Smooth muscle cell of the brain vasculature (primary cell): ENCODE measurements at regions not wholly inside any gene's neighbourhood (a gene's known extent, or its start where the extent isn't known, plus 50 kb on each side); places are given as distances from the start of the nearest gene placed in this dataset.
"Not testable (repeated sequence)": the region's sequence is repeated elsewhere in the genome, so short reads cannot be mapped to it uniquely, and the experiment has no call there.

ENCODE experiments used
- DNase-seq: peaks from one replicate; pipeline ENCODE4 v3.0.0-alpha.2; 2012; ENCODE audit warnings: low read depth, low spot score

DNA sequence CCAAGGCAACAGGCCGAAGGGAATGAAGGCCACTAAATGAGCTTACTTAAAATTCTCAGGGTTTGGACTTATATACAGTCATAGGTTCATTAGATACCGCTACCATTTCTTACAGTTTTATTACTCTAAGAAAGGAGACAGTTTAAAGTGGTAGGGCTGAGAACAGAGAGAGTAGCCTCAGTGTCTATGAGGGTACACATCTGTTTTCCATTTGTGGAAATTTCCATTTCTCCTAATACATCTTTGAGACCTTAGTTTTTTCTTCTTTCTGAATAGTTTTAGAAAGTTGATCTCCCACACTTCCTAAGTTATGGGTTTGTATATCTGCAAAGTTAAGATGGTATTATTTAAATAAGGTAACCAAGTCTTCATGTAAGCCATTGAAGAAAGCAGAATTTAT lies 1279.1 kb downstream of the NCAM2 start:
- no peak for DNase-seq

- no peak for DNase-seq
Measured at GRCh38 chr21:22278366-22278765, 1280.2 kb downstream of the NCAM2 start.

GRCh38 chr21:22280851-22281250 lies 1282.6 kb downstream of the NCAM2 start:
- DNase-seq: no peak

DNA sequence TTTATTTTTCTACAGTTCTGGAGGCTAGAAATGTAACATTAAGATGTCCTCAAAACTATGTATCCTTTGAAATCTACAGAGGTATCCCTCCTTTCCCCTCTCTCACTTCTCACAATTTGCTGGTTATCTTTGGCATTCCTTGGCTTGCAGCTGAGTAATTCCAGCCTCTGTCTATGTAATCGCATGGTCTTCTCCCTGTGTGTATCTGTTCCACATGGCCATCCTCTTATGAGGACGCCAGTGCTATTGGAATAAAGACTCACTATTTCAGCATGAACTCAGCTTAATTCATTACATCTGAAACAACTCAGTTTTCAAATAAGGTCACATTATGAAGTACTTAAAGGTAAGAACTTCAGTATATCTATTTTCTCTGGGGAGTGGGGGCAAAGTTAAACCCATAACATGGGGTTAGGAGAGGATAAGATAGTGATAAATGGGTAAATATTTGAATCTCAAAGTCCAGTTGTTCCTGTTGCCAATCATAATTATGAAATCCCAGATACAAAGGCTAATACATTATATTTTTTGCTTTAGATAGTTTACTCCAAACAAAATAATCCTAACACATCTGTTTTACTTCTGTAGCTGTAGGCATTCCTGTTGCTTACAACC lies 1290.8 kb downstream of the NCAM2 start:
- no peak for DNase-seq

- DNase-seq: no peak
Measured at GRCh38 chr21:22292144-22292543, 1293.9 kb downstream of the NCAM2 start.

DNA sequence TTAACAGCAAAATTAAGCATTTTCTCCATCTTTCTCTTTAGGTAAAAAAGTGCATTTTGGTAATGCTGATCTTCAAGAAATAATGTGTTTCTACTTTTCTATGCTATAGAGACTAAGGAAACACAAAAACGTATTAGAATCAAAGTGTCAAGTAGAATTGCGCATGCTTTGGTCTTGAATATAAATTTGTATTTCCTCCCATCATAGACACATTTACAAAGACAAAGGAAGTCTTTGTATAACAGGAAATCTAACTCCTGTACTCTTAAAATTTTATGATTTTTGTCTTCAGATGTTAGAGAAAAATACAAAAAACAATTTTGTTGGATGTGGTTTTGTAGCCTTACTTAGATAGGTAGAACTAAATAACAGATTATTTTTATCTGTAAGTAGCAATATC lies 1299.4 kb downstream of the NCAM2 start:
- no peak for DNase-seq

DNA sequence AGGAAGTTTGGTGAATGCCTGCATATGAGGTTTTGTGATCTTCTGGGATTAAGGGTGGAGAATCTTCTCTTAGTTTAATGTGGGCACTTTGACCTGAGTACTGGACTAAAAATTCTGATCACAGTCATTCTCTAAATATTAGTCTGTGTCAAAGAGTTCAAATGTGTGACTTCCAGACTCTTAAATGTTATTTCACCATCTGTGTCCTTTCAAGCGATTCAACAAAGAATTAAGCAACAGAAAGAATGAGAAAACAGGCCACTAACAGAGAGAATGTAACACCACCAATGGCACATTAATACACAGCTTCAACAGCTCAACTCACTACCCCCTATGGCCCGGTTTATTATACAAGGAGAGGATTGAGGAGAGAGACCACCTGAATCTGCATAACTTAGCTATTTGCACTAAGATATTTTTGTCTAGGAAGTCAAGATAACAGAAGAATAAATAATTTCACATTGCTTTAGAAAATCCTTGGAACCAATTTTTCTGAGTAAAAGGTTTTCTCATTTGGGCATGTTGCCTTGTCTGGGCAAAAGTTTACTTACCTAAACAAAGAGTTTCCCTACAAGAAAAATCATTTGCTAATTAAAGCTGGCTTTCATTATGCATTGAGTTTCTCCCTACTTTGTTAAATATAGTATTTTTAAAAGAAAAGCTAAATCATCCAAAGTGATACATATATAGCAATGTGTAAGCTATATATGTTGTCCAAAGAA lies 1313.7 kb downstream of the NCAM2 start:
- no peak for DNase-seq

- DNase-seq: no peak
Measured at GRCh38 chr21:22314963-22315362, 1316.8 kb downstream of the NCAM2 start.

- DNase-seq: no peak
Measured at GRCh38 chr21:22319435-22319834, 1321.2 kb downstream of the NCAM2 start.

GRCh38 chr21:22342889-22343288 lies 1344.7 kb downstream of the NCAM2 start:
- no peak for DNase-seq

DNA sequence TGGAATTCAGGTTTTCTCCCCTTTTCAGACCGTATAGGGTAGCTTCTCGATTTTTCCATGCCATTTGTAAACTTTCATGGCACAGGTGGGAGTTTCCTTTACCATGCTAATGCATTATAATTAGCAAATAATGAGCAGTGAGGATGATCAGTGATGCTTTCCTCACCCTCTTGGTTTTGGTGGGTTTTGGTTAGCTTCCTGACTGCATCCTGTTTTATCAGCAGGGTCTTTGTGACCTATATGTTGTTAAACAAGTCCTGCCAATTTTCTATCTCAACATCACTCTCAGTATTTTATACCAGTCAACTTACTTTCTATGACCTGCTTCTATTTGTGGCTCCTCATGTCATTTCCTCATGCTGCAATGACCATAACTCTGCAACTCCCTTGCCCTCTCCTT lies 1345.1 kb downstream of the NCAM2 start:
- DNase-seq: no peak

GRCh38 chr21:22343721-22344120 lies 1345.5 kb downstream of the NCAM2 start:
- DNase-seq: no peak

- DNase-seq: no peak
Measured at GRCh38 chr21:22345624-22346023, 1347.4 kb downstream of the NCAM2 start.

DNA sequence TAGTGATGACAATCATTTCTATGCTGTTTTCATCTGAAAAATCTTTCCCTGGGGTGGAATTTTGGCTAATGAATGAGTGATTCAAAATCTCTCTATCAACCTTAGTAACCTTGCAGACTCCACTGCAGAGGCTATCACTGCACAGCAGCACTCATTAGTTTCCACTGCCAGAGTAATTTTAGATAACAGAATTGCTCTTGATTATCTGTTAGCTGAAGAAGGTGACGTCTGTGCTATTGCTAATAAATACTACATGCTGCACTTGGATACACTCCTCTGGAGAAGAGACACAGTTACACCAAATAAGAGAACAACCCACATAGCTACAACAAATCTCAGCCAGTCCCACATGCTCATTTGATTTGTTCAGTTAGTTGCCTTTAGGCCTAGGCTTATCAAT lies 1348.4 kb downstream of the NCAM2 start:
- DNase-seq: no peak

DNA sequence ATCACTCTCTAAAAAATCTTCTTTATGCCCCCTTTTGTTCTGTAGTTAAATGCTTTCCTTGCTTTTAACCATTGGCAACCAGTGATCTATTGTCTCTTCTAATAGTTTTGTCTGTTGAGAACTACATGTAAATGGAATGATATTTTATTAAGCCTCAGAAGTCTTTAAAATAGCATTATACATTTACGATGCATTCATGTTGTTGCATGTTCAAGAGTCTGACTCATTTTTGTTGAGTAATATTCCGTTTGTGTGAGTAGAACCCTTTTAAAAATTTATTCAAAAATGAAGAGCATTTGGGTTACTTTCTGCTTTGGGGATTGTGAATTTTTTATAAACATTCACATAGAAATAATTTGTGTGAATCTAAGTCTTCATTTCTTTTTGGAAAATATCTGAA lies 1352.9 kb downstream of the NCAM2 start:
- DNase-seq: no peak

GRCh38 chr21:22352088-22352487 lies 1353.9 kb downstream of the NCAM2 start:
- DNase-seq: no peak

GRCh38 chr21:22355949-22356348 lies 1357.7 kb downstream of the NCAM2 start:
- DNase-seq: no peak

GRCh38 chr21:22356663-22357062 lies 1358.5 kb downstream of the NCAM2 start:
- no peak for DNase-seq

DNA sequence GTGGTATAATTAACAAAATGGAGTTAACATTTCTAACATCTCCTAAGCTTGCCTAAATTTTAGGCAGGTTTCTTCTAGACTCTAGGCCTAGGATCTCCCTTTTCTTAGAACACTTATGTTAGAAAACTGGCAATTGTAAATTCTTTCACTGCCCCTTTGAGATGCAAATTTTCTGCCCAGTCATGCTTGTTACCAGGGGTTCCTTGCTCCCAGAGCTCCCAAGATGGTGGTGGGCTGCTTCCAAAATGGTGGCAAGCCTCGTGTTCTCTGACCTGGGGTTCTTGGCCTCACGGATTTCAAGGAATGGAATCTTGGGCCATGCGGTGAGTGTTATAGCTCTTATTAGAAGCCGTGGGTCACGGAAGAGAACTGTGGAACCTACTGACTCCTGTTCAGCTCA lies 1361.4 kb downstream of the NCAM2 start:
- DNase-seq: not testable (repeated sequence)

GRCh38 chr21:22363504-22363903 lies 1365.3 kb downstream of the NCAM2 start:
- DNase-seq: no peak

- no peak for DNase-seq
Measured at GRCh38 chr21:22364163-22364562, 1366.0 kb downstream of the NCAM2 start.

GRCh38 chr21:22374218-22374969 lies 1376.2 kb downstream of the NCAM2 start:
- DNase-seq: no peak

DNA sequence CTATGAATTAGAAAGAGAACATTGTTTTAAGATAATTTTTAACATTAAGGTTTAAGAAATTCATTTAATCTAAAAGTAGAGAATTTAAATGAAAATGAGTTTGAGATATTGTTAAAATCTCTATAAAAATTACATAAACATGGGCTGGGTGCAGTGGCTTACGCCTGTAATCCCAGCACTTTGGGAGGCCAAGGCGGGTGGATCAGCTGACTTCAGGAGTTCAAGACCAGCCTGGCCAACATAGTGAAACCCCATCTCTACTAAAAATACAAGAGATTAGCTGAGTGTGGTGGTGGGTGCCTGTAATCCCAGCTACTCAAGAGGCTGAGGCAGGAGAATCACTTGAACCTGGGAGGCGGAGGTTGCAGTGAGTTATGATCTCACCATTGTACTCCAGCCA lies 1379.6 kb downstream of the NCAM2 start:
- not testable (repeated sequence) for DNase-seq
